ENCODE measurements at regions not wholly inside any gene's neighbourhood (a gene's known extent, or its start where the extent isn't known, plus 50 kb on each side); places are given as distances from the start of the nearest gene placed in this dataset.

GRCh38 chr2:83960371-83960770, 498.7 kb downstream of the SUCLG1 start:
- no peak for DNase-seq
- no peaks in the 10 kb centered on the region for H3K36me3 ChIP-seq

GRCh38 chr2:83959266-83959665, 499.8 kb downstream of the SUCLG1 start:
- no peak for DNase-seq
- no peak overlapping the region for H3K4me3 ChIP-seq (ENCODE audit: low read depth, low read length)
- TF ChIP-seq CTCF (IDR thresholded peaks at IDR 0.05; ENCODE audit: low read depth, low read length): no peak
- no peaks in the 10 kb centered on the region for H3K36me3 ChIP-seq
- H3K4me1 ChIP-seq: no peaks in the 10 kb centered on the region
- H3K27me3 ChIP-seq: no peaks in the 10 kb centered on the region
- no peaks in the 10 kb centered on the region for H3K9me3 ChIP-seq

More at GRCh38 chr2:83960371-83960770, 498.7 kb downstream of the SUCLG1 start:
- Histone ChIP-seq H3K4me3 (ENCODE audit: low read depth, low read length) (no peak overlapping the region), H3K27me3 (no peaks in the 10 kb centered on the region), H3K4me1 (no peaks in the 10 kb centered on the region), H3K9me3 (no peaks in the 10 kb centered on the region)
- TF ChIP-seq CTCF (IDR thresholded peaks at IDR 0.05; ENCODE audit: low read depth, low read length): no peak

DNA sequence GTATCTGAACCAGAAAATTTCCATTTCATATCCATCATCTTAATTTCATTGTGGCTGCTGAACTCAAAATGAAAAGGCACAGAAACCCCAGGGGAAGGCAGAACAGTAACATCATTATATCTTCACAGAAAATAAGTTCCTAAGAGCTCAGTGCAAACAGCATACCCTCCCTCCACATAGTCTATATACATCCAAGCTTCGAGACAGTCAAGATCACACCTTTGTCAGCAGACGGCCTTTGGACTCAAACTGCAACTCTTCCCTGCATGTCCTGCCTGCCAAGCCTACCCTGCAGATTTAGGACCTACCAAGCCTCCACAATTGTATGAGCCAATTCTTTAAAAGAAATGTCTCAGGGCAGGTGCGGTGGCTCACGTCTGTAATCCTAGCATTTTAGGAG, 502.1 kb downstream of the SUCLG1 start:
- Histone ChIP-seq H3K9me3 (no peaks in the 10 kb centered on the region), H3K36me3 (no peaks in the 10 kb centered on the region), H3K4me1 (no peaks in the 10 kb centered on the region), H3K4me3 (ENCODE audit: low read depth, low read length) (no peak overlapping the region), H3K27me3 (no peaks in the 10 kb centered on the region)
- no peak for TF ChIP-seq CTCF (IDR thresholded peaks at IDR 0.05; ENCODE audit: low read depth, low read length)
- no peak for DNase-seq

DNA sequence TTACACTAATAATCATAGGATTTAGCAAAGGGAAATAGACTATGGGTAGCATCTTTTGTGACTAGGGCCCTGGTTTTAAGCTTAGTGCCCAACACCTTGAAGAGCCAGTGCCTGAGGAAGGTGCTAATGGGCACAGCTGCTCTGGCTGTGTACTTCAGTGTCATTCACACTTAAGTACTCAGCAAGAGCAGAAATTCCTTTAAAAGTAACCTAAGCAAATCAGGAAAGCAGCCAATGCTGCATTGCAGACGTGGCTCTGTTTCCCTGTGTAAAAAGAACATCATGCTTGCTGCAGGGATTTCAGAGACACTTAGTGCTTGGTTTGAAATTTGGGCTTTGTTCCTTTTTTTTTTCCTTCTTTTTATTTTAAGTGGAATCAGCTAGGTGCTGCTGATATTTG, 505.4 kb downstream of the SUCLG1 start:
- no peaks in the 10 kb centered on the region for H3K9me3 ChIP-seq
- H3K4me3 ChIP-seq (ENCODE audit: low read depth, low read length): no peak overlapping the region
- H3K27me3 ChIP-seq: no peaks in the 10 kb centered on the region
- H3K36me3 ChIP-seq: no peaks in the 10 kb centered on the region
- DNase-seq: no peak
- no peak for TF ChIP-seq CTCF (IDR thresholded peaks at IDR 0.05; ENCODE audit: low read depth, low read length)
- H3K4me1 ChIP-seq: no peaks in the 10 kb centered on the region

GRCh38 chr2:83951378-83951947, 507.6 kb downstream of the SUCLG1 start:
- Histone ChIP-seq H3K4me1 (no peaks in the 10 kb centered on the region), H3K27me3 (no peaks in the 10 kb centered on the region), H3K4me3 (ENCODE audit: low read depth, low read length) (no peak overlapping the region), H3K36me3 (no peaks in the 10 kb centered on the region), H3K9me3 (no peaks in the 10 kb centered on the region)
- no peak for DNase-seq
- no peak for TF ChIP-seq CTCF (IDR thresholded peaks at IDR 0.05; ENCODE audit: low read depth, low read length)

DNA sequence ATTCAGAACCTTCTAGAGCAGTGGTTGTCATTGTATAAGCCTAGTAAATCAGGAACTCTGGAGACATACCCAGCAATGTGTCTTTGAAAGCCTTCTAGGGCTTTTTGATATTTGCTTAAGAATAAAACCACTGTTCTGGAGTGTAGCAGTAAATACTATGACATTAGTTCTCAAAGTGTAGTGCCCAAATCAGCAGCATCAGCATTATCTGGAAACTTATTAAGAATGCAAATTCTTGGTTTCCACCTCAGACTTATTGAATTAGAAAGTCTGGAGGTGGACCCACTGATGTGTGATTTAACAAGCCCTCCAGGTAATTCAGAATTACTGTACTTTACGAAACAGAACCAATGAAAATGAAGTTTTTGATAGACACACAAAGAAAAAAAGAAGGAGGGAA, 509.7 kb downstream of the SUCLG1 start:
- DNase-seq: no peak
- Histone ChIP-seq H3K36me3 (no peaks in the 10 kb centered on the region), H3K4me1 (no peaks in the 10 kb centered on the region), H3K4me3 (ENCODE audit: low read depth, low read length) (no peak overlapping the region), H3K27me3 (no peaks in the 10 kb centered on the region), H3K9me3 (no peaks in the 10 kb centered on the region)
- TF ChIP-seq CTCF (IDR thresholded peaks at IDR 0.05; ENCODE audit: low read depth, low read length): no peak
